SK-N-SH (cell line): ENCODE measurements at regions not wholly inside any gene's neighbourhood (a gene's known extent, or its start where the extent isn't known, plus 50 kb on each side); places are given as distances from the start of the nearest gene placed in this dataset.

Source experiments
- CHD2 ChIP-seq: fragments of 150-350 bp; IDR thresholded peaks from 2 replicates; pipeline ENCODE4 v1.6.1; 2018; ENCODE audit warnings: low read length; ENCODE audit not compliant: partially characterized antibody
- CTCF ChIP-seq: fragments of 200-600 bp; sonication (generic); IDR thresholded peaks from 2 replicates; pipeline ENCODE4 v1.6.1; 2017; ENCODE audit warnings: antibody characterized with exemption, mild to moderate bottlenecking, moderate library complexity
- ELF1 ChIP-seq: IDR thresholded peaks from 2 replicates; pipeline ENCODE4 v1.4.0; 2012
- MAX ChIP-seq: IDR thresholded peaks from 2 replicates; pipeline ENCODE4 v1.4.0; 2012; ENCODE audit warnings: low read depth
- POLR2AphosphoS5 ChIP-seq: IDR thresholded peaks from 2 replicates; pipeline ENCODE4 v1.6.1; 2012; ENCODE audit warnings: low read depth, low read length
- RCOR1 ChIP-seq: fragments of 150-350 bp; IDR thresholded peaks from 2 replicates; pipeline ENCODE4 v1.6.1; 2017; ENCODE audit warnings: antibody characterized with exemption, low read length
- TAF1 ChIP-seq: IDR thresholded peaks from 2 replicates; pipeline ENCODE4 v1.6.1; 2012; ENCODE audit warnings: low read depth, mild to moderate bottlenecking, low read length, moderate library complexity, borderline replicate concordance
- ZBTB33 ChIP-seq: IDR thresholded peaks from 2 replicates; pipeline ENCODE4 v1.4.0; 2012; ENCODE audit warnings: low read depth, borderline replicate concordance

GRCh38 chr1:60808676-60809075, 273.7 kb upstream of the NFIA start:
- no peak for TF ChIP-seq RCOR1
- no peak for TF ChIP-seq CTCF
- TF ChIP-seq ZBTB33: no peak
- no peak for TF ChIP-seq MAX
- TF ChIP-seq ELF1: no peak
- no peak for TF ChIP-seq POLR2AphosphoS5
- no peak for TF ChIP-seq CHD2
- TF ChIP-seq TAF1: no peak
